ENCODE measurements at regions not wholly inside any gene's neighbourhood (a gene's known extent, or its start where the extent isn't known, plus 50 kb on each side); places are given as distances from the start of the nearest gene placed in this dataset.
"Not testable (repeated sequence)": the region's sequence is repeated elsewhere in the genome, so short reads cannot be mapped to it uniquely, and the experiment has no call there.

GRCh38 chr9:85792057-85792456 lies 50.3 kb upstream of the AGTPBP1 start:
- not testable (repeated sequence) for DNase-seq

- DNase-seq: not testable (repeated sequence)
Observed at GRCh38 chr9:85802978-85803695, 61.4 kb upstream of the AGTPBP1 start.

GRCh38 chr9:85804847-85805133 lies 63.0 kb upstream of the AGTPBP1 start:
- not testable (repeated sequence) for DNase-seq

GRCh38 chr9:85805134-85806005 lies 63.6 kb upstream of the AGTPBP1 start:
- DNase-seq: peak; percentile 65

GRCh38 chr9:85808329-85808728 lies 66.6 kb upstream of the AGTPBP1 start:
- not testable (repeated sequence) for DNase-seq

GRCh38 chr9:85813388-85813787 lies 71.6 kb upstream of the AGTPBP1 start:
- not testable (repeated sequence) for DNase-seq

GRCh38 chr9:85814800-85815199 lies 73.0 kb upstream of the AGTPBP1 start:
- not testable (repeated sequence) for DNase-seq

- DNase-seq: not testable (repeated sequence)
Observed at GRCh38 chr9:85818971-85819370, 77.2 kb upstream of the AGTPBP1 start.

- DNase-seq: not testable (repeated sequence)
Observed at GRCh38 chr9:85820598-85820997, 78.8 kb upstream of the AGTPBP1 start.

GRCh38 chr9:85824949-85825348 lies 83.2 kb upstream of the AGTPBP1 start:
- not testable (repeated sequence) for DNase-seq

- DNase-seq: not testable (repeated sequence)
Observed at GRCh38 chr9:85834591-85834990, 92.8 kb upstream of the AGTPBP1 start.

- not testable (repeated sequence) for DNase-seq
Observed at GRCh38 chr9:85843949-85844348, 97.0 kb upstream of the NAA35 start.

- not testable (repeated sequence) for DNase-seq
Observed at GRCh38 chr9:85847782-85848181, 93.2 kb upstream of the NAA35 start.

- no peak for DNase-seq
Observed at GRCh38 chr9:85858056-85858750, 82.7 kb upstream of the NAA35 start.

GRCh38 chr9:85859765-85860164 lies 81.2 kb upstream of the NAA35 start:
- DNase-seq: no peak

- not testable (repeated sequence) for DNase-seq
Observed at GRCh38 chr9:85861882-85862281, 79.1 kb upstream of the NAA35 start.

- DNase-seq: no peak
Observed at GRCh38 chr9:85863875-85864274, 77.1 kb upstream of the NAA35 start.

GRCh38 chr9:85871008-85871407 lies 69.9 kb upstream of the NAA35 start:
- DNase-seq: no peak

GRCh38 chr9:85871683-85872082 lies 69.3 kb upstream of the NAA35 start:
- DNase-seq: not testable (repeated sequence)

- DNase-seq: no peak
Observed at GRCh38 chr9:85872463-85872862, 68.5 kb upstream of the NAA35 start.

- DNase-seq: no peak
Observed at GRCh38 chr9:85876628-85877027, 64.3 kb upstream of the NAA35 start.

GRCh38 chr9:85878872-85879597 lies 61.9 kb upstream of the NAA35 start:
- DNase-seq: not testable (repeated sequence)

GRCh38 chr9:85880507-85880906 lies 60.4 kb upstream of the NAA35 start:
- not testable (repeated sequence) for DNase-seq

Measured in GDM1 (cell line).